ENCODE measurements at regions not wholly inside any gene's neighbourhood (a gene's known extent, or its start where the extent isn't known, plus 50 kb on each side); places are given as distances from the start of the nearest gene placed in this dataset.

GRCh38 chr2:219893541-219893940 is 266.1 kb downstream of the SLC4A3 start:
- DNase-seq (ENCODE audit: low read depth in 2 of 2), result no peak

GRCh38 chr2:219897456-219897855 is 270.0 kb downstream of the SLC4A3 start:
- no peak for DNase-seq (ENCODE audit: low read depth in 2 of 2)

- DNase-seq (ENCODE audit: low read depth in 2 of 2), result no peak
Observed at GRCh38 chr2:219901155-219901554, 273.7 kb downstream of the SLC4A3 start.

GRCh38 chr2:219902891-219903552 is 275.6 kb downstream of the SLC4A3 start:
- no peak for DNase-seq (ENCODE audit: low read depth in 2 of 2)

- no peak for DNase-seq (ENCODE audit: low read depth in 2 of 2)
Observed at GRCh38 chr2:219905640-219906039, 278.2 kb downstream of the SLC4A3 start.

- no peak for DNase-seq (ENCODE audit: low read depth in 2 of 2)
Observed at GRCh38 chr2:219906114-219907010, 278.9 kb downstream of the SLC4A3 start.

GRCh38 chr2:219907011-219907365 is 279.6 kb downstream of the SLC4A3 start:
- no peak for DNase-seq (ENCODE audit: low read depth in 2 of 2)

- DNase-seq (ENCODE audit: low read depth in 2 of 2), result no peak
Observed at GRCh38 chr2:219908538-219908937, 281.1 kb downstream of the SLC4A3 start.

- no peak for DNase-seq (ENCODE audit: low read depth in 2 of 2)
Observed at GRCh38 chr2:219911541-219911940, 284.1 kb downstream of the SLC4A3 start.

- no peak for DNase-seq (ENCODE audit: low read depth in 2 of 2)
Observed at GRCh38 chr2:219912491-219912921, 285.1 kb downstream of the SLC4A3 start.

- no peak for DNase-seq (ENCODE audit: low read depth in 2 of 2)
Observed at GRCh38 chr2:219914577-219914976, 287.1 kb downstream of the SLC4A3 start.

- no peak for DNase-seq (ENCODE audit: low read depth in 2 of 2)
Observed at GRCh38 chr2:219916281-219916680, 288.9 kb downstream of the SLC4A3 start.

GRCh38 chr2:219916726-219917440 is 289.5 kb downstream of the SLC4A3 start:
- DNase-seq (ENCODE audit: low read depth in 2 of 2), result no peak

- no peak for DNase-seq (ENCODE audit: low read depth in 2 of 2)
Observed at GRCh38 chr2:219918254-219918653, 290.8 kb downstream of the SLC4A3 start.

- no peak for DNase-seq (ENCODE audit: low read depth in 2 of 2)
Observed at GRCh38 chr2:219918944-219919343, 291.5 kb downstream of the SLC4A3 start.

GRCh38 chr2:219919506-219919905 is 292.1 kb downstream of the SLC4A3 start:
- no peak for DNase-seq (ENCODE audit: low read depth in 2 of 2)

- no peak for DNase-seq (ENCODE audit: low read depth in 2 of 2)
Observed at GRCh38 chr2:219929835-219930234, 302.4 kb downstream of the SLC4A3 start.

GRCh38 chr2:219939647-219940046 is 312.2 kb downstream of the SLC4A3 start:
- DNase-seq (ENCODE audit: low read depth in 2 of 2), result no peak

GRCh38 chr2:219944866-219945265 is 317.4 kb downstream of the SLC4A3 start:
- DNase-seq (ENCODE audit: low read depth in 2 of 2), result no peak

- no peak for DNase-seq (ENCODE audit: low read depth in 2 of 2)
Observed at GRCh38 chr2:219946021-219946420, 318.6 kb downstream of the SLC4A3 start.

GRCh38 chr2:219946529-219946928 is 319.1 kb downstream of the SLC4A3 start:
- no peak for DNase-seq (ENCODE audit: low read depth in 2 of 2)

- DNase-seq (ENCODE audit: low read depth in 2 of 2), result no peak
Observed at GRCh38 chr2:219947575-219947974, 320.1 kb downstream of the SLC4A3 start.

GRCh38 chr2:219949053-219949452 is 321.6 kb downstream of the SLC4A3 start:
- no peak for DNase-seq (ENCODE audit: low read depth in 2 of 2)
